ENCODE measurements at regions not wholly inside any gene's neighbourhood (a gene's known extent, or its start where the extent isn't known, plus 50 kb on each side); places are given as distances from the start of the nearest gene placed in this dataset.
"Not testable (repeated sequence)": the region's sequence is repeated elsewhere in the genome, so short reads cannot be mapped to it uniquely, and the experiment has no call there.

DNA sequence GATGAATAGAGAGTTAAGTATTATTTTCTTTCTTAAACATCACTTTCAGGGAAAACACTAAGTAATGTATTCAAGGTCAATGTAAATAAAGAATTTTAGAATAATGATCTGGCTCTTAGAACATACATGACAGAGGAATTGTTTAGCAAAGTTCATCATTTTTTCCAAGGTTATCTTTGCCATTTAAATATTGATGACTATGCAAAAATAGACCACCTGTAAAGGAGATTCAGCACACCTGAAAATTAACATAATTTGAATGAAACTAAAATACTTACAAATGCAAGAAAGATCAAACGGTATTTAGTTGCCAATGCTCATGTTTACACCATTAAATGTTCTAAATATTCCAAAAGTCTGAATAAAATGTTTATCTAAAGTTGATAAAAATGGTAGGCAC, 782.6 kb upstream of the CHORDC1 start:
- no peak for DNase-seq (ENCODE audit: low spot score)

DNA sequence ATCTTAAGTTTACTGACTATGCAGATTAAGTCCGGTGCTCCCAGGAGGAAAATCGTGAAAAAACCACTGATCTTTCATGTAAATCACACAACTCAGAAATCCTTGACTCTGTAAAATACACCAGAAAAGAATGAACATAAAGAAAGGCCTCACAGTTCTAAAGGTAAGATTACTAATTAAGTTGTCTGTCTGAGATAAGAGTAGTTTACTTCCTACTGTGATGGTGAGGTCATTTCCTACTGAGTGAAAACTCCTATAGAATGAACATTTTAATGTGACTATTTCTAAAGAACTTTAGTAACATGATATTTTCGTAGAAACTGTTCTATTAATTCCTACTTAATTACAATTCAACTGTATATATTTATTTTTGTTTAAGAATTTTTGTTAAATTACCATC, 774.4 kb upstream of the CHORDC1 start:
- DNase-seq (ENCODE audit: low spot score): no peak

DNA sequence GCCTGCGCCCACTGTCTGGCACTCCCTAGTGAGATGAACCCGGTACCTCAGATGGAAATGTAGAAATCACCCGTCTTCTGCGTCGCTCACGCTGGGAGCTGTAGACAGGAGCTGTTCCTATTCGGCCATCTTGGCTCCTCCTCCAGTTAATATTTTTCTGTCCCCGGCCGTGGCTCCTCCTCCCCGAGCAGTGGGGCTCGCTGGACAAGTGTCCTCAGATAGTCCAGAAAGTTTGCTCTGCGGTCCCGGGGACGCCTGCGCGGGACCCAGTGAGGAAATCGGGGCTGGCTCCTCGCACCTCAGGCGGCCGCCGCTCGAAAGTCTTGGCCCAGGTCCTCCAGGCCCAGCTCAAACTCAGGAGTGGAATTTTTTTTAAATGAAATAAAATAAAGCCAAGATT, 749.3 kb upstream of the CHORDC1 start:
- DNase-seq (ENCODE audit: low spot score): not testable (repeated sequence)

DNA sequence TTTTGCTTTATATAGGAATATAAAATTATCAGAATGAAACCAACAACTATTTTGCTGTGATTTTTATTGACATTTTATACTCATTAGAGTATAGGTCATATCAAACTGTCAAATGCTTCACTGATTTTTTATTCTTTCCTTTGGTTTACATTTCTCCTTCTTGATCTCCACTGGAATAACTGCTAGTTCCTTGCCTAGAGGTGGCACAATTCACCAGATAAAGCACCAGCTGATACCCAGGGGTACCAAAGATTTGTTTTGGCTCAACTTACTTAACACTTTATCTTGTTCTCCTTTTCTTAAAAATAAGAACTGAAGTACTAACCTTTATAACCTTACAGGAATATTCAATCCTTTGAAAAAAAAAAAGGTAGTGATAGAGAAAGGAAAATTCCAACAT, 725.1 kb upstream of the CHORDC1 start:
- no peak for DNase-seq (ENCODE audit: low spot score)

DNA sequence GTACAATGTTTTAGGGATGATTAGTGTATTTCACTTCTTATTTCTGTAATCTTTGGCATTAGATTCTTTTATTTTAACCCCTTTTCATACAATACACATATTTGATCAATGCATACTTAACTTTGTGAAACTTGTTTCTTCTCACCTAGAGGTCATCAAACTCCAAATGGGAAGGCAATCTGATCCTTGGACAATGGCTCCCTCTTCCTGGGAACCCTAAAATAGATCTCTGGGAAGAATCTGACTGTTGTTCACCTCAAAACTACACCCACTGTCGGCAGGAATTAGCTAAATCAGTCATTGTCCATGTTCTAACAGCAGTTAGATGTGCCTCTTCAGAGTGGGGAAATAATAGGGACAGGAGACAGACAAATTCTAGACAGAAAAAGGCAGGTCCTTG, 707.4 kb upstream of the CHORDC1 start:
- no peak for DNase-seq (ENCODE audit: low spot score)

DNA sequence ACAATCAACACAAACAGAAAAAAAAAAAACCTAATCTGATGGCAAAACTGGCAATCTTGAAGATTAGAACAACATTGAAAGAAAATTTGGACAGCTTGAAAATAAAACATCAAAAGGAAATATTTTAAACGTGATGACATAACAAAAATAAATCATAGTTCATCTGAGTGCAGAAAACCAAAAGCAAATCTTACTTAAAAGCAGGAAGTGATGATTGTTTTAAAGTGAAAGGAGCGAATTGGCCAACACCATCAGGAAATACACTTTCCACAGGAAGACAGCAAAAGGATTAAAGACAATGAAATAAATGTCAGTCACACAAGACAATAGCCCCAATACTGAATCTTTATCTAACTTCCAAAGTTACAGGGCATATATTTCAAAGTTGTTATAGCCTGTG, 696.5 kb upstream of the CHORDC1 start:
- no peak for DNase-seq (ENCODE audit: low spot score)

DNA sequence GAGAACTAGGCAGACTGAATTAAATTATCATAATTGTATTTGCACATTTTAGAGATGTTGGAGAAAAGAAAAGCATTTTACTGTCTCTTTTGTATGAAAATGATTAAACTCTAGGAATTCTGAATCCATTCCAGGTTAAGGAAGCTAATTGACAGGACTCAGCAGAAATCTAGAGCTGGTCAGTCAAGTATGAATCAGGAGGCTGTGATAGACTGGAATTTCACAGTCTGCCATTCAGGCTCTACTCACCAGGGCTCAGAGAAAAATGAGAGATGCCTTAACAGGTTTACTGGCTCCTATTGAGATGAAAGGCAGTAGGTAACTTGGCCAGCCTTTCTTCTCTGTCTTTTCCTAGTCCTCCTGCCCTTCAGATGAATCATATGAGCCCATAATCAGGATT, 693.9 kb upstream of the CHORDC1 start:
- no peak for DNase-seq (ENCODE audit: low spot score)

DNA sequence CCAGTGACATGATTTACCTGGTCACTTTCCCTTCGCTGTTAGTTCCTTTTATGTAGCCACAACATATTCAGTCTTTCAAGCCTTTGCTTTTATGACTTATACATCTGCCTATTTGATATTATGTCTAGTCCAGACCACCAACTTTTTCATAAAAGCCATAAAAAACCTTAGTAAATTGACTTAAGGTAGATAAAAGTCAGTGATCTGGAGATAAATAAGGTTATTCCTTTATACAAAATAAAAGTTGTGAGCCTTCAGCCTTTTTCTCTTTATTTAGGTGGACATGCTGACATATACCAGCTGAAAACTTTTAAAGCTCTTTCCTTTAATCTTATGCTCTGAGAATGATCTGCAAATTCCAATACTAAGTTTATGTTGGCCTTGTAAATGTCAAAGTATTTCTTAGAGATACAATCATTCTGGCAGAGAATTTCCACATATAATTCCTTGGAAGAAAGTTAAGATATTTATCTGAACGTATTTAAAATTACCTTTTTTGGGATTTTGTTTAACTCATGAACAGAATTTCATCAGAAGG, 690.4 kb upstream of the CHORDC1 start:
- no peak for DNase-seq (ENCODE audit: low spot score)

DNA sequence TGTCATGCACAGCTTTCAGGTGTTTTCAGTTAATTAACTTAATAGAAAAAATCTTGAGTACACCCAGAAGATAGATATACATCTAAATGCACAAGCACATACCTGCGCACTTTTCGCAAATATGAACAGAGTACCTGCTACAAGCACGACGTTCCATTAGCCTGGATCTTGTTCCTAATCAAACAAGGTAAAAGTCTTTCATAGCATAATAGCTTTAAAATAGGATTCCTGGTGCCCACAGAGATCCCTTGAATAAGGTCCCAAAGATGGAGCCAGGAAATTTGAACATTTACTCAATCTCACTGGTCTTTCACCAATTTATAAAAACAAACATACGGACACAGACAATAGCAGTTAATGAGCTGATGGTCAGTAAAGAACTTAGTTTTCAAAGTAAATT, 689.8 kb upstream of the CHORDC1 start:
- DNase-seq (ENCODE audit: low spot score): no peak

DNA sequence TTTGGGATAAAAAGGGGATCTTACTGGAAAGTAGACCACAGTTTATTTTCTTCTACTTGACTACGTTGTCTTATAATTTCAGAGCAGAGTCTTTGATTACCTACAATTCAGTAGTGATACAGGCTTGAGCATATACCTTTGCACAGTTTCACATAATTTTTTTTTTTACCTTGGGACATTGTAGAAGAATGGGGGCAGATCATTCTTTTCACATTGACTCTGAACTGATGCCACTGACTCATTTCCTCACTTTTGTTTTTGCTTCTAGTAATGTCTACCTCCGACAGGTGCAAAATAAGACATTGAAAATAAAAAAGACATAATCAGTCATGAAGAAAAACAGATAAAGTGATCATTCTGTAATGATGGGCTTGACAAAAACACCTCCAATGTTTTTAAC, 688.3 kb upstream of the CHORDC1 start:
- DNase-seq (ENCODE audit: low spot score): no peak

DNA sequence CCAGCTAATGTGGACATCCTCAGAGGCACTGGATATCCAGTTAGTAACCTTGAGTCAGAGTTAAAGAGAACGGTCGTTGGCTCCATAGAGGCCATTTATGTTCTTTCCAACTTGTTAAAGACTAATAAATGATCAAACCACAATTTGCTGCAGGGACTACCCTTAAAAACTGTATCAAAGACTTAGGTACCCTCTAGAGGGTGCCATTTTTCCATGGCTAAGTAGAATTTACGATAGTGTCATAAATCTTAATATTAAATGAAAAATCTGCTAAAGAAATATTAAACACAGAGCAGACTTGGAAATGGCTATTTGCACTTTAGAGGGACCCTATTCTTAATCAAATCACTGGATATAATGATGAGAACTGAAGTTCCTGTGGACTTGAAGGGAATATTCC, 685.2 kb upstream of the CHORDC1 start:
- no peak for DNase-seq (ENCODE audit: low spot score)

DNA sequence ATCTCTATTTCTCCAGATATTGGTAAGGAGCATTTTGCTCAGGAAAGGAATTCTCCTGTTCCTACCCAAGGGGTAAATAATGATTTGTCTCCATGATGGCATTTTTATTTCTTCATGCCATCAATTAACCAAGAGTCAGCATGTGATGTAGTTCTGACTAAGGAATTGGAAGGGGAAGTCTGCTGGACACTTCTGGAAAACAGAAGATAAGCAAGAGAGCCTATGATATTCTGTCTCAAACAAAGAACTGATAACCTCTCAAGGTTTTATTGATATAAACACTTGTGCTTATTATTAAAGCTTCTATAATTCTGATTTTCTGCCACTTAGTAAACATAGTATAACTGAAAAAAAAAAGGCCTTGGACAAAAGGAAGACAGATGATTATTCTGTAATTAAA, 673.0 kb upstream of the CHORDC1 start:
- no peak for DNase-seq (ENCODE audit: low spot score)

DNA sequence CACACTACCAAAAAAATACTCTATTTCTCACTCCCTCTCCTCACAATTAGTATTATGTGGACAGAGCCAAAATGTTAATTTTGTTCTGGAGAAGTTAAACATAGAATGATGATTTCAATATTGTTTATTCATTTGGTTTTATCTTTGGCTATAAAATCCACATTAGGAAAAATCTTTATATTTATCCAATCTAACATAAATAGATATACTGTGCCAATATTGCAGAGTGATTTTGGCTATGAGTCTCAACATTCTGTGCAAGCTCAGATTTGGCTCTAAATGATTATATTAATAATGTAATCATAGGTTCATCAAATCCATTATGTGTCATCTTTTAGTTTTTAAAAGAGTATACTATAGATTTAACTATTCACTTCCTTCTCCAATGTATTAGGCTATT, 667.5 kb upstream of the CHORDC1 start:
- no peak for DNase-seq (ENCODE audit: low spot score)

DNA sequence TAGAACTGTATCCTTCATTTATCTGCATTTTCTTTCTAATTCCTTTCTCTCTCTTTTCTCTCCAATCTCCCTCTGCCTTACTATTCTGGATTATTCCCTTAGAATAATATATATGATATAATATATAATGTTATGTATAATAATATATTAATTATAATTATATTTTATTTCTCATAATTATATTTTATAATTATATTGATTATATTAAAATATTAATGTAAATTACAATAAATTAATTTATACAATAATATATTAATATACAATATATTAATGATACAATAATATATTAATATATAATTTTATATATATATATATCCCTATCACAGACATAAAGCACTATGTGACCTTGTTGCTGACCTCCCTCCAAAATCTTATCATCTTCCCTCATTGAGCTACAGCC, 661.3 kb upstream of the CHORDC1 start:
- DNase-seq (ENCODE audit: low spot score): no peak

DNA sequence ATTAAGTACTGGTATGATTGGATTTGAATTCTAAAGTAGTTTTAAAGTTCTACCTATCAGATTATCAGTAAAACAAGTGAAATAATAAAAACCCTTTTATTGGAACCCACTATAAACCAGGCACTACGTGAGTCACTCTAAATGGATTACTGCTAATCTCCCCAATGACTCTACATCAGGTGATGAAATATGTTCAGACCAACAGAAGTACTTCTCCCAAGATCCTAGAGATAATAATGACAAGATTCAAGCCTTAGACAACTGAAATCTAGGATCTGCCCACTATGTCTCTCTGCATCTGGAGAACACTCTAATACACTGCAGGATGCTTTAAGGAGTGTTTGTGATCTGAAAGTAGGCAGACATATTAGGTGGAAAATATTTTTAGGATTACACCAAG, 652.1 kb upstream of the CHORDC1 start:
- DNase-seq (ENCODE audit: low spot score): no peak

DNA sequence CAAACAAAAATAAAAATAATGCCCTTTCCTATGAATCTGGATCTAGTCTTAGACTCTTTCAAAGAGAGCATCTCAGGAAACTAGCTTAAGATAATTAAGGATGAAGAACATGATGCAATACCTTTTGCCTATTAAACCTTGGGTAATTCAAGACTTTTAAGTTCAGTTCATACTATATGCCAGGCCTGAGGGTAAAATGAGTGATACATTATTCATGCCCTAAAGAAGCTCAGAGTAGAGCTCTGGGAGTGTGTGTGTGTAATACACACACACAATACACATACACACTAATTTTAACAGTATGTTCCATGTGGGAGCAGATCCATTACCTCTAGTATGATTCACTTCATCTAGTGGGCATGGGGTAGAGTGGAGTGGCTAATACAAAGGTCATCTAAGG, 651.4 kb upstream of the CHORDC1 start:
- DNase-seq (ENCODE audit: low spot score): no peak

DNA sequence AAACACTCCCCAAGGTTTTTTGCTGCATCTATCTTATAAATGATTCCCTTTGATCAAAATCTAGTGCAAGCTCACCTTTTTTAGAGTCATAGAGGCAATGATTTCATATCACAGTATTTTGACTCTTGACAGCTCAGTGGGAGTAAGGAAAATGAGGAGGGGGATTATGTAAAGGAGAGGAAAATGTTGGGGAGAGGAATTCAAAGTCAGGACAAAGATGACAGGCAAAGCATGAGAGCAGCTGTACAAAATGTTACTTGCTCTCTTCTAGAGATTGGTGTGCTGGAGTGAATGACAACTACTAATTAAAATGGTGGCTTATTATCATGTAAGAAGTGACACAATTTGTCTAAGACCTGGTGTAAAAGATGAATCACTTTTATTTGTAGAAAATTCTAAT, 644.6 kb upstream of the CHORDC1 start:
- DNase-seq (ENCODE audit: low spot score): no peak

DNA sequence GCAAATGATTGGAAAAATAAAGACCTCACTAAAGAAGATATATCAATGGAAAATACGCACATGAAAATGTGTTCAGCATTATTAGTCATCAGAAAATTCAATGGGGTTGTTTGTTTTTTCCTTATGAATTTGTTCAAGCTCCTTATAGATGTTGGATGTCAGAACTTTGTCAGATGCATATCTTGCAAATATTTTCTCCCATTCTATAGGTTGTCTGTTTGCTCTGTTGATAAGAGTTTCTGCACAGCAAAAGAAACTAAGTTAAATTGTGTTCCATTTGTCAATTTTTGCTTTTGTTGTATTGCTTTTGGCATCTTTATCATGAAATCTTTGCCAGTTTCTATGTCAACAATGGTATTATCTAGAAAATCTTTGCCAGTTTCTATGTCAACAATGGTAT, 633.9 kb upstream of the CHORDC1 start:
- DNase-seq (ENCODE audit: low spot score): no peak

DNA sequence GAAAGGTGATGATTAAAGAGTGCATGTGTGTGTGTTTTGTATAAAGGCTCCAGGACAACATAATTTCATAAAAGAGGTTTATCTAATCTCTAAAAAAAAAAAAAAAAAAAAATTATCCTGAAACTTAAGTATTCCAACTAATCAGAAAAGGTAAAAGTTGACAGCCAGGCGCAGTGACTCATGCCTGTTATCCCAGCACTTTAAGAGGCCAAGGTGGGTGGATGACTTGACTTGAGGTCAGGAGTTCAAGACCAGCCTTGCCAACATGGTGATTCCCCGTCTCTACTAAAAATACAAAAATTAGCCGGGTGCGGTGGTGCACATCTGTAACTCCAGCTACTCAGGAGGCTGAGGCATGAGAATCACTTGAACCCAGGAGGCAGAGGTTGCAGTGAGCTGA, 632.7 kb upstream of the CHORDC1 start:
- no peak for DNase-seq (ENCODE audit: low spot score)

DNA sequence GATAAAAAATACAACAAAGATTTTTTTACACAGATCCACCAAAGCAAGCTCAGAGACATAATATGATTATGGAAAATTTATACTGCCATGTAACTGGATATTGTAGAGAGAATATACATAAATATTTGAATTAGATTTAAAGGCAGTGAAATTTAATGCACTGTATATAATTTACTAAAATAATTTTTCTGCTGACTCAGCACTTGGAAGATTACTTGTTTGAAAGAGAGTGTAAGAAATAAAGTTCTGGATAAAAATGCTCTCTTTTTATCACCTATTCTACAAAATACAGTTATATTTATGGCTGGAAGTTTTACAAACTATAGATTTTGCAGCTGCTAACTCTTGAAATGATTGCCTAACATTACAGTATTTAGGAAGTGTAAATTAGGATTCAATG, 628.3 kb upstream of the CHORDC1 start:
- DNase-seq (ENCODE audit: low spot score): no peak

DNA sequence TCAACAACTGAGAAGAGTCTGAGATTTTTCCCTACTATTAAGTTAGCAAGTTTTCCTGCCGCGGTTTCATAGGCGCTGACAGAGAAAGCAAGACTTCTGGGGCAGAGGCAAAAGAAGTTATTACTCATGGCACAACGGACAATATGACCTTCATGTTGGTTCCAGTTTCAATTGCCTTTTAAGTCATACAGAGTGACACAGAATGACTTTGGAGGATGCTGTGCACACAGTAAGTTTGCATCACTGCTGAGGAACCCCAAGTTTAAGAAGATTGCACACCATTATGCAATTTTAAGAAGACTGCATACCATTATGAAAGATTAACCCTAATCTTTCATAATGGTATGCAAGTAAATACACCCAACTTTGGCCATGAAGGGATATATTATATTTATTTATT, 626.5 kb upstream of the CHORDC1 start:
- DNase-seq (ENCODE audit: low spot score): no peak

DNA sequence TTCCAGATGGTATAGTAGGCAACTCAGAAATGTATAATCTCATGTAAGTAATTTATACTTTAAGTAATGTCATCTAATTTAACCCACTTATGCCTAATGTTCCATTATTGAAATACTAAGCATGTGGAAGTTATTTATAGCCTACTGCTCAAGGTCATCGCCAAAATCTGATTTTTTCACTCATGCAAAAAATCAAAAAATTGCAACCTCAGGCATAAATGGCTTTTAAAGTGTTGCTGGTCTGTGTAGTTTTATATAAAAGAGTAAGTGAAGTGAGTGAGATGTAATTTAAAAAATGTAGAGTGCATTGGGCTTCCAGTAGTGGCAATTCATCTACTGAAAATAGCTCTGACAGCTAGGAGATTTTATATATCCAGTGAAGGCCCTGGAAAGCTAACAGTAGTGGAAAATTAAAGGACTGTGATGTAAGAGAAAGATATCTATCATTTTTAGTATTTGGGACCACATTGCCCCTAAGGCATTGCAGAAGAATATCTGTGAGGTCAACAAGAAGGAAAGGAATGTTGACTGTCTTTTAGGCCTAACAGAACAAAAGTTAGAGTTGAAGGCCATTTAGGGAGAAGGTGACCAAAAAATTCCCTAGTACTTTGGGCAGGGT, 624.5 kb upstream of the CHORDC1 start:
- DNase-seq (ENCODE audit: low spot score): no peak

DNA sequence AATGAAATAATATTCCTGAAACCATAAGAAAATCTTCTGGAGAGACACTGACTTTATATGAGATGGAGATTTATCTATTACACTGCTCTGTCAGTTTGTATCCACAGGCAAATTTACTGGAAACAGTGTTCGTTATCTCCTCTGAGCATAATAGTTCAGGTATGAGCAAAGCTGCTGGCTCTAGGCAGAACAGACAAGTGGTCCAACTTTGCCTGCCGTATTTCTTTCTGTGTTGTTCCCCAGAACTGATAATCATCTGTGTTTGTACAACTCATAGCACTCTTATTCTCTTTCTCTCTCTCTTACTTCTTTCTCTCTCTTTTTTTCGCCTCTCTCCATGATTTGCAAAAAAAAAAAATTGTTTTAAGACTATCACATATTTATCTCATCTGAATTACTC, 623.8 kb upstream of the CHORDC1 start:
- no peak for DNase-seq (ENCODE audit: low spot score)

DNA sequence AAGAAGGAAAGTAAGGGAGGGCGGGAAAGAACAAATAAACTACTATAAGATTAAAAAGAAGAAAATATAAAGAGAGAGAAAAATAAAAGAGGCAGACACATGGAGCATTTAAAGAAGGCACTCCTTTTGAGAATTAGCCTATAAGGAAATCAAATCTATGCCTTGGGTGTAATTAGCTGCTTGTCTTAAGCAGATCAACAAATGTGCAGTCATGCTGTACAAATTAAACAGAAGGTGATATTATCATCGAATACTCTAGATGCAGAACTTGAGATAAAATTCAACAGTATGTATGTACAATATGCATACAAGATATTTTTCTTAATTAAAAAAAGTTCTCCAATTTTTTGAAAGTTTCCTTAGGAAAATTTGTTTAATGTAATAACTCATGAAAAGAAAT, 623.0 kb upstream of the CHORDC1 start:
- DNase-seq (ENCODE audit: low spot score): no peak

DNA sequence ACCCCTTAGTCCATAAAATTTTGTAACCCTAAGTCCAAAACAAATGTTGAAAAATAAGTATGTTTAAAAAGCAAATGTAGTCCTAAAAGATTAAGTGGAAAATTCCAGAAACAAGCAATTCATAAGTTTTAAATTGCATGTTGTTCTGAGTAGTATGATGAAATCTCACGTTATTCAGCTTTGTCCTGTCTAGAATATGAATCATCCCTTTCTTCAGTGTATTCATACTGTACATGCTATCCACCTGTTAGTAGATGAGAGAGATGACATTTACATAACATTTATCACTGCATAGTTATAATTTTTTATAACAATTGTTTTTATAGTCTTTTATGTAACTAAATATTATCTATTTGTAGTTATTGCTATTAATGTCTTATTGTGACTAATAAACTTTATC, 622.3 kb upstream of the CHORDC1 start:
- no peak for DNase-seq (ENCODE audit: low spot score)
